ENCODE measurements at regions not wholly inside any gene's neighbourhood (a gene's known extent, or its start where the extent isn't known, plus 50 kb on each side); places are given as distances from the start of the nearest gene placed in this dataset.
"Not testable (repeated sequence)": the region's sequence is repeated elsewhere in the genome, so short reads cannot be mapped to it uniquely, and the experiment has no call there.

GRCh38 chr6:15818491-15818890, 155.7 kb upstream of the DTNBP1 start:
- Histone ChIP-seq H3K36me3 (ENCODE audit: insufficient read depth, low read length) (no peaks in the 10 kb centered on the region), H3K4me3 (ENCODE audit: low read length) (no peak overlapping the region), H3K4me1 (ENCODE audit: insufficient read depth, low read length) (no peaks in the 10 kb centered on the region), H3K27me3 (ENCODE audit: insufficient read depth, low read length) (no peaks in the 10 kb centered on the region), H3K9me3 (ENCODE audit: low read length) (no peaks in the 10 kb centered on the region), H2AFZ (ENCODE audit: low read depth, low read length) (no peak overlapping the region)

DNA sequence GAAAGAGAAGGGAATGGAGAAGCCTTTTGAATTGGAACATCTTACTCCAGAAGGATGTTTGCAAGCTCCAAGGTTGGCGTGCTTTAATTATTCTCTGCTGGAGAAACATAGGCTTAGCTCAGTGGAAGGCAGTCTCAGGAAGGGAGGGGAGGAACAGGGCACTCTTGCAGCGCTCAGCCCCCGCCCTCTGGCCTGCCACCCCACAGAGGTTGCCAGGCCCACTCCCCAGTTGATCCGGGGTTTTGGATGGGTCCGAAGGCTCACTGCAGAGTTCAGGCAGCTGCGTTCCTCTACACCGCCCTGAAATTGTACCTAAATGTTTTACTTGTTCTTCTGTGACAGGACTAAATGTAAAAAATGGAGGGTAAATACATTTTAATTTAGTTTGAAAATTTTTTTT, 155.2 kb upstream of the DTNBP1 start:
- Histone ChIP-seq H2AFZ (ENCODE audit: low read depth, low read length) (no peak overlapping the region), H3K4me1 (ENCODE audit: insufficient read depth, low read length) (no peaks in the 10 kb centered on the region), H3K27me3 (ENCODE audit: insufficient read depth, low read length) (no peaks in the 10 kb centered on the region), H3K4me3 (ENCODE audit: low read length) (no peak overlapping the region), H3K36me3 (ENCODE audit: insufficient read depth, low read length) (no peaks in the 10 kb centered on the region), H3K9me3 (ENCODE audit: low read length) (no peaks in the 10 kb centered on the region)

- Histone ChIP-seq H2AFZ (ENCODE audit: low read depth, low read length) (no peak overlapping the region), H3K36me3 (ENCODE audit: insufficient read depth, low read length) (no peaks in the 10 kb centered on the region), H3K4me1 (ENCODE audit: insufficient read depth, low read length) (no peaks in the 10 kb centered on the region), H3K4me3 (ENCODE audit: low read length) (no peak overlapping the region), H3K9me3 (ENCODE audit: low read length) (no peaks in the 10 kb centered on the region), H3K27me3 (ENCODE audit: insufficient read depth, low read length) (no peaks in the 10 kb centered on the region)
Measured at GRCh38 chr6:15817100-15817499, 154.3 kb upstream of the DTNBP1 start.

- no peak overlapping the region for H2AFZ ChIP-seq (ENCODE audit: low read depth, low read length)
- H3K4me1 ChIP-seq (ENCODE audit: insufficient read depth, low read length) = no peaks in the 10 kb centered on the region
Measured at GRCh38 chr6:15816661-15817060, 153.8 kb upstream of the DTNBP1 start.

DNA sequence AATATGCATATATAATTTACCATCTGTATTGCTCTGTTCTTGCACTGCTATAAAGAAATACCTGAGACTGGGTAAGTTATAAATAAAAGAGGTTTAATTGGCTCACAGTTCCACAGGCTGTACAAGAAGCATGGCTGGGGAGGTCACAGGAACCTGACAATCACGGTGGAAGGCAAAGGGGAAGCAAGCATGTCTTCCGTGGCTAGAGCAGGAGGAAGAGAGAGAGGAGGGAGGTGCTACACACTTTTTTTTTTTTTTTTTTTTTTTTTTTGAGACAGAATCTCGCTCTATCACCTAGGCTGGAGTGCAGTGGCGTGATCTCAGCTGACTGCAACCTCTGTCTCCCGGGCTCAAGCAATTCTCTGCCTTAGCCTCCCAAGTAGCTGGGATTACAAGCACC, 150.9 kb upstream of the DTNBP1 start:
- H3K27me3 ChIP-seq (ENCODE audit: insufficient read depth, low read length); H3K9me3 ChIP-seq (ENCODE audit: low read length); H3K36me3 ChIP-seq (ENCODE audit: insufficient read depth, low read length); H3K4me3 ChIP-seq (ENCODE audit: low read length); H3K4me1 ChIP-seq (ENCODE audit: insufficient read depth, low read length); H2AFZ ChIP-seq (ENCODE audit: low read depth, low read length): not testable (repeated sequence)

More at GRCh38 chr6:15816661-15817060, 153.8 kb upstream of the DTNBP1 start:
- Histone ChIP-seq H3K36me3 (ENCODE audit: insufficient read depth, low read length) (no peaks in the 10 kb centered on the region), H3K27me3 (ENCODE audit: insufficient read depth, low read length) (no peaks in the 10 kb centered on the region), H3K9me3 (ENCODE audit: low read length) (no peaks in the 10 kb centered on the region), H3K4me3 (ENCODE audit: low read length) (no peak overlapping the region)

DNA sequence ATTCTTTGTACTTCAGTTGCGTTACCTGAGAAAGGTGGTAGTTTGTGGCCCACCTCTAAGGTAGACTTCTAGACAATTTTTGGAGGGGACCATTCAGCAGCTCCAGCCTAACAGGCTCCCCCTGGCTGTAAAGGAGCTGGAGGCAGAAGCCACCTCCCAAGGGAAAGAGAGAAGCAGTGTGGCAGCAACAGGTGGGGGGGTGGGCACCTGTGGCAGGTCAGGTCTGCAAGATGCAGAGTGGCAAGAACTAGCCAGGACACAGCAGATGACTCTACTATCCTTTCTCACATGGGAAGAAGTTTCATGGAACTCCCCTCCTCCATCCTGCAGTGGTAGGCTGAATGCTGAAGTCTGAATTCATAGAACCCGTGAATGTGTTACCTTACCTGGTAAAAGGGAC, 148.3 kb upstream of the DTNBP1 start:
- Histone ChIP-seq H3K36me3 (ENCODE audit: insufficient read depth, low read length) (no peaks in the 10 kb centered on the region), H3K9me3 (ENCODE audit: low read length) (no peaks in the 10 kb centered on the region), H2AFZ (ENCODE audit: low read depth, low read length) (no peak overlapping the region), H3K4me1 (ENCODE audit: insufficient read depth, low read length) (no peaks in the 10 kb centered on the region), H3K27me3 (ENCODE audit: insufficient read depth, low read length) (no peaks in the 10 kb centered on the region), H3K4me3 (ENCODE audit: low read length) (no peak overlapping the region)

- Histone ChIP-seq H2AFZ (ENCODE audit: low read depth, low read length) (no peak overlapping the region), H3K4me1 (ENCODE audit: insufficient read depth, low read length) (no peaks in the 10 kb centered on the region), H3K27me3 (ENCODE audit: insufficient read depth, low read length) (no peaks in the 10 kb centered on the region), H3K36me3 (ENCODE audit: insufficient read depth, low read length) (no peaks in the 10 kb centered on the region), H3K4me3 (ENCODE audit: low read length) (no peak overlapping the region), H3K9me3 (ENCODE audit: low read length) (no peaks in the 10 kb centered on the region)
Measured at GRCh38 chr6:15810618-15811017, 147.8 kb upstream of the DTNBP1 start.

- Histone ChIP-seq H3K9me3 (ENCODE audit: low read length) (no peaks in the 10 kb centered on the region), H3K27me3 (ENCODE audit: insufficient read depth, low read length) (no peaks in the 10 kb centered on the region), H3K4me1 (ENCODE audit: insufficient read depth, low read length) (no peaks in the 10 kb centered on the region), H3K36me3 (ENCODE audit: insufficient read depth, low read length) (no peaks in the 10 kb centered on the region), H2AFZ (ENCODE audit: low read depth, low read length) (no peak overlapping the region), H3K4me3 (ENCODE audit: low read length) (no peak overlapping the region)
Measured at GRCh38 chr6:15809367-15809766, 146.5 kb upstream of the DTNBP1 start.

- no peaks in the 10 kb centered on the region for H3K27me3 ChIP-seq (ENCODE audit: insufficient read depth, low read length)
- H3K9me3 ChIP-seq (ENCODE audit: low read length) = no peaks in the 10 kb centered on the region
- H2AFZ ChIP-seq (ENCODE audit: low read depth, low read length) = no peak overlapping the region
- H3K4me3 ChIP-seq (ENCODE audit: low read length) = no peak overlapping the region
- H3K36me3 ChIP-seq (ENCODE audit: insufficient read depth, low read length) = no peaks in the 10 kb centered on the region
- H3K4me1 ChIP-seq (ENCODE audit: insufficient read depth, low read length) = no peaks in the 10 kb centered on the region
Measured at GRCh38 chr6:15804164-15805154, 141.6 kb upstream of the DTNBP1 start.

- Histone ChIP-seq H3K4me1 (ENCODE audit: insufficient read depth, low read length) (no peaks in the 10 kb centered on the region), H3K36me3 (ENCODE audit: insufficient read depth, low read length) (no peaks in the 10 kb centered on the region), H2AFZ (ENCODE audit: low read depth, low read length) (no peak overlapping the region), H3K27me3 (ENCODE audit: insufficient read depth, low read length) (no peaks in the 10 kb centered on the region), H3K9me3 (ENCODE audit: low read length) (no peaks in the 10 kb centered on the region), H3K4me3 (ENCODE audit: low read length) (no peak overlapping the region)
Measured at GRCh38 chr6:15802466-15802865, 139.6 kb upstream of the DTNBP1 start.

DNA sequence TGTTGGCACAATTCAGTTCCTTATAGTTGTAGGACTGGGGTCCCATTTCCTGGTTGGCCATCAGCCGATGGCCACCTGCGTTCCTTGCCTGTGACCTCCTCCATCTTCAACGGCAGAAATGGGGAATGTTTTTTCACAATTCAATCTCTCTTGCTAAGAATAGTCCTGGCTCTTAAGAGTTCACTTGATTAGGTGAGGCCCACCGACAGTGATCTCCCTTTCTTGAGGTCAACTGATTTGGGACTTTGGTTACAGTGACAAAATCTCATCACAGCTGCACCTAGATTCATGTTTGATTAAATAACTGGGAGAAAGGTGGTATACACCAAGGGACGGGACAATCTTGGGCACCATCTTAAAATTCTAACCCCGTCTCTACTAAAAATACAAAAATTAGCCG, 139.1 kb upstream of the DTNBP1 start:
- no peaks in the 10 kb centered on the region for H3K36me3 ChIP-seq (ENCODE audit: insufficient read depth, low read length)

DNA sequence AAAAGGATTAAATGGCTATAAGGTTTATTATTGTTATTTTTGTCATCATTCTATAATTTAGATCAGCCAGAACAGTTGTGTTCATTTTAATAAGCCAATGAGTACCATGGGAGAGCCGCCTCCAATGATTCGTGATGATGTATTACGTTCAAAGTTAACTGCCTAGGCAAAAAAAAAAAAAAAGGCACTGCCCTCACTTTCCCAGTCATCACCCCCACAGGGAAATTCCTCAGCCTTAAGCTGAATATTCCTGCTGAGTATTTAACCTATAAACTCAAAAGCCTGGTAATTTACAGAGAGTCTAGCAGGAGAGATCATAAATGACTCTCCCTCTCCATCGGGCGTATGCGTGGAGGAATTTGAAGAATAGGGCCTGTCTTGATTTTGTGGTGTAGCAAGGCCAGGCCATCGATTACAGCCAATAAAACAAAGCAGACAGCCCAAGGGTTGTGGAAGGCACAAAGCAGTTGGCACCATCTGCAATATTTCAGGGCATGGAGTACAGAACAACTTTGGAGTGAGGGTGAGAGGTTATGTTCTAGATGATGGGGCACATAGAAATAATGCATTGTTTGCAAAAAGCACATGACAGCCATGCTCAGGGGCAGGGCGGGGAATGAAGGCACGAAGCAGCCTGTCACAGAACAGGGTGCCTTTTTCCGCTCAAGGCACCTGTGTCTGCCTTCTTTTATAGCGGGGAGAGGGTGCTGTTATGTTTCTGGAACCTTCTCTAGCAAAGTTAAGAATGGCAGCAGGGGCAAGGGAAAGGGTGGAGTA, 138.2 kb upstream of the DTNBP1 start:
- no peaks in the 10 kb centered on the region for H3K4me1 ChIP-seq (ENCODE audit: insufficient read depth, low read length)
- H3K27me3 ChIP-seq (ENCODE audit: insufficient read depth, low read length) = no peaks in the 10 kb centered on the region

More for the DNA sequence above, 139.1 kb upstream of the DTNBP1 start:
- Histone ChIP-seq H3K27me3 (ENCODE audit: insufficient read depth, low read length) (no peaks in the 10 kb centered on the region), H3K9me3 (ENCODE audit: low read length) (no peaks in the 10 kb centered on the region), H2AFZ (ENCODE audit: low read depth, low read length) (no peak overlapping the region), H3K4me1 (ENCODE audit: insufficient read depth, low read length) (no peaks in the 10 kb centered on the region), H3K4me3 (ENCODE audit: low read length) (no peak overlapping the region)

GRCh38 chr6:15798533-15799255, 135.9 kb upstream of the DTNBP1 start:
- Histone ChIP-seq H3K27me3 (ENCODE audit: insufficient read depth, low read length) (no peaks in the 10 kb centered on the region), H3K4me3 (ENCODE audit: low read length) (no peak overlapping the region), H2AFZ (ENCODE audit: low read depth, low read length) (no peak overlapping the region)

More for the DNA sequence above, 138.2 kb upstream of the DTNBP1 start:
- H3K9me3 ChIP-seq (ENCODE audit: low read length) = no peaks in the 10 kb centered on the region
- H3K4me3 ChIP-seq (ENCODE audit: low read length) = no peak overlapping the region
- no peak overlapping the region for H2AFZ ChIP-seq (ENCODE audit: low read depth, low read length)
- no peaks in the 10 kb centered on the region for H3K36me3 ChIP-seq (ENCODE audit: insufficient read depth, low read length)

More at GRCh38 chr6:15798533-15799255, 135.9 kb upstream of the DTNBP1 start:
- no peaks in the 10 kb centered on the region for H3K4me1 ChIP-seq (ENCODE audit: insufficient read depth, low read length)
- no peaks in the 10 kb centered on the region for H3K9me3 ChIP-seq (ENCODE audit: low read length)
- no peaks in the 10 kb centered on the region for H3K36me3 ChIP-seq (ENCODE audit: insufficient read depth, low read length)

Data from neuron (in vitro differentiated cells).